IMR-90 (cell line): ENCODE measurements at regions not wholly inside any gene's neighbourhood (a gene's known extent, or its start where the extent isn't known, plus 50 kb on each side); places are given as distances from the start of the nearest gene placed in this dataset.

Source experiments
- ATAC-seq: fragments of 200-7000 bp; cut with Tn5 transposase; 2 replicates; pipeline ENCODE4 v1.9.1; 2020; ENCODE audit warnings: low read depth, mild to moderate bottlenecking, moderate library complexity
- BruUV-seq: library from RNA; stranded (reverse); fragments of 400-500 nt; replicated peaks from 2 replicates; lab custom pipeline; 2021; lab: Mats Ljungman, UMichigan
- CTCF ChIA-PET: fragments of 300-600 bp; formaldehyde crosslinking; extraction: SDS; loops from one replicate; lab custom pipeline; 2021; ENCODE audit warnings: antibody characterized with exemption; lab: Yijun Ruan, JAX
- POLR2A ChIA-PET: fragments of 300-600 bp; sonication (Branson Sonifier 250); formaldehyde crosslinking; loops from one replicate; lab custom pipeline; 2022; ENCODE audit warnings: antibody characterized with exemption; ENCODE audit not compliant: unreplicated experiment; lab: Charles Lee
- DNase-seq: peaks from one replicate; pipeline ENCODE4 v3.0.0; 2013
- H2AFZ ChIP-seq: replicated peaks from 2 replicates; pipeline ENCODE3; 2013; ENCODE audit warnings: low read length, mild to moderate bottlenecking; ENCODE audit not compliant: poor library complexity
- H2AK5ac ChIP-seq: 2 replicates; pipeline ENCODE4 v1.6.1; 2013; ENCODE audit warnings: low read depth, low read length, inconsistent platforms
- H2AK9ac ChIP-seq: replicated peaks from 2 replicates; pipeline ENCODE3; 2013; ENCODE audit warnings: mild to moderate bottlenecking, low read depth, low read length, moderate library complexity; ENCODE audit not compliant: poor library complexity
- H2BK120ac ChIP-seq: 2 replicates; pipeline ENCODE4 v1.6.1; 2013; ENCODE audit warnings: low read depth, low read length, inconsistent platforms
- H2BK15ac ChIP-seq: 3 replicates; pipeline ENCODE4 v1.6.1; 2013; ENCODE audit warnings: low read depth, low read length, inconsistent platforms
- H2BK20ac ChIP-seq: 2 replicates; pipeline ENCODE4 v1.6.1; 2013; ENCODE audit warnings: low read depth, mild to moderate bottlenecking, inconsistent platforms, low read length, moderate library complexity
- H2BK5ac ChIP-seq: 2 replicates; pipeline ENCODE4 v1.6.1; 2013; ENCODE audit warnings: mild to moderate bottlenecking, low read depth, low read length, inconsistent platforms; ENCODE audit not compliant: poor library complexity, severe bottlenecking
- H3K14ac ChIP-seq: replicated peaks from 2 replicates; pipeline ENCODE4 v1.6.1; 2013; ENCODE audit warnings: low read depth, low read length, inconsistent platforms
- H3K18ac ChIP-seq: 2 replicates; pipeline ENCODE4 v1.6.1; 2013; ENCODE audit warnings: low read depth, low read length, control low read depth
- H3K23ac ChIP-seq: 2 replicates; pipeline ENCODE4 v1.6.1; 2013; ENCODE audit warnings: low read depth, low read length, inconsistent platforms
- H3K27ac ChIP-seq: 2 replicates; pipeline ENCODE4 v1.5.1; 2013; ENCODE audit warnings: mild to moderate bottlenecking, control low read depth, low read length; ENCODE audit not compliant: insufficient read depth
- H3K27me3 ChIP-seq: 2 replicates; pipeline ENCODE4 v1.6.1; 2013; ENCODE audit warnings: low read length; ENCODE audit not compliant: control insufficient read depth, insufficient read depth
- H3K36me3 ChIP-seq: 2 replicates; pipeline ENCODE4 v1.6.1; 2013; ENCODE audit warnings: low read length, mixed read lengths; ENCODE audit not compliant: control insufficient read depth, insufficient read depth
- H3K4ac ChIP-seq: 2 replicates; pipeline ENCODE4 v1.6.1; 2013; ENCODE audit warnings: low read depth, low read length, inconsistent platforms
- H3K4me1 ChIP-seq: 2 replicates; pipeline ENCODE4 v1.6.1; 2013; ENCODE audit warnings: low read length, mixed read lengths; ENCODE audit not compliant: control insufficient read depth, insufficient read depth
- H3K4me2 ChIP-seq: 2 replicates; pipeline ENCODE4 v1.6.1; 2013; ENCODE audit warnings: low read depth, mild to moderate bottlenecking, control low read depth, low read length, moderate library complexity
- H3K4me3 ChIP-seq: 2 replicates; pipeline ENCODE4 v1.5.1; 2013; ENCODE audit warnings: low read depth, mild to moderate bottlenecking, control low read depth, low read length, moderate library complexity; ENCODE audit not compliant: insufficient read depth
- H3K56ac ChIP-seq: 2 replicates; pipeline ENCODE4 v1.6.1; 2013; ENCODE audit warnings: low read length, inconsistent platforms; ENCODE audit not compliant: insufficient read depth; ENCODE audit errors: extremely low read depth
- H3K79me1 ChIP-seq, 2 experiments: 2 replicates each; pipeline ENCODE4 v1.6.1; 2013; ENCODE audit warnings: low read length in 2 of 2, inconsistent platforms in 1 of 2, low read depth in 1 of 2
- H3K9ac ChIP-seq: 2 replicates; pipeline ENCODE4 v1.6.1; 2013; ENCODE audit warnings: low read depth, low read length, control low read depth
- H3K9me1 ChIP-seq: 2 replicates; pipeline ENCODE4 v1.6.1; 2013; ENCODE audit warnings: low read length, inconsistent platforms; ENCODE audit not compliant: insufficient read depth
- H3K9me3 ChIP-seq: 2 replicates; pipeline ENCODE4 v1.6.1; 2013; ENCODE audit warnings: low read length; ENCODE audit not compliant: control insufficient read depth, insufficient read depth
- H4K20me1 ChIP-seq: 2 replicates; pipeline ENCODE4 v1.6.1; 2013; ENCODE audit warnings: low read length, inconsistent platforms; ENCODE audit not compliant: insufficient read depth
- H4K5ac ChIP-seq: 2 replicates; pipeline ENCODE4 v1.6.1; 2013; ENCODE audit warnings: mild to moderate bottlenecking, low read depth, low read length, control low read depth
- H4K8ac ChIP-seq, 2 experiments: 2 replicates each; pipeline ENCODE4 v1.6.1; 2013; ENCODE audit warnings: low read depth in 2 of 2, low read length in 2 of 2, control low read depth in 1 of 2, inconsistent platforms in 1 of 2
- H4K91ac ChIP-seq: 2 replicates; pipeline ENCODE4 v1.6.1; 2013; ENCODE audit warnings: low read depth, low read length, inconsistent platforms; ENCODE audit not compliant: insufficient read depth
- BHLHE40 ChIP-seq: fragments of 150-350 bp; IDR thresholded peaks from 2 replicates; pipeline ENCODE4 v1.6.1; 2016; ENCODE audit warnings: mild to moderate bottlenecking, low read depth, low read length
- CEBPB ChIP-seq: IDR thresholded peaks from 2 replicates; pipeline ENCODE4 v1.6.1; 2012; ENCODE audit warnings: low read depth, low read length, improper control_type of control experiment
- CHD1 ChIP-seq: IDR thresholded peaks from 2 replicates; pipeline ENCODE4 v1.6.1; 2012; ENCODE audit warnings: low read depth, low read length, improper control_type of control experiment
- CTCF ChIP-seq: conservative IDR thresholded peaks from 2 replicates; pipeline ENCODE4 v1.5.1; 2012; ENCODE audit warnings: mild to moderate bottlenecking, low read depth, low read length, improper control_type of control experiment
- FOS ChIP-seq: fragments of 150-350 bp; IDR thresholded peaks from 2 replicates; pipeline ENCODE4 v1.6.1; 2016; ENCODE audit warnings: low read depth, low read length
- MAFK ChIP-seq: IDR thresholded peaks from 2 replicates; pipeline ENCODE4 v1.6.1; 2012; ENCODE audit warnings: low read depth, low read length, improper control_type of control experiment
- MAZ ChIP-seq: IDR thresholded peaks from 2 replicates; pipeline ENCODE4 v1.6.1; 2012; ENCODE audit warnings: low read depth, mild to moderate bottlenecking, low read length, improper control_type of control experiment, moderate library complexity, borderline replicate concordance
- MXI1 ChIP-seq: IDR thresholded peaks from 2 replicates; pipeline ENCODE4 v1.6.1; 2012; ENCODE audit warnings: low read depth, mild to moderate bottlenecking, low read length, moderate library complexity, borderline replicate concordance
- NFE2L2 ChIP-seq: fragments of 150-350 bp; IDR thresholded peaks from 2 replicates; pipeline ENCODE4 v1.6.1; 2016; ENCODE audit warnings: low read depth, mild to moderate bottlenecking, low read length
- POLR2A ChIP-seq: IDR thresholded peaks from 2 replicates; pipeline ENCODE4 v1.6.1; 2012; ENCODE audit warnings: mild to moderate bottlenecking, low read depth, low read length
- RAD21 ChIP-seq: IDR thresholded peaks from 2 replicates; pipeline ENCODE4 v1.6.1; 2012; ENCODE audit warnings: low read length, improper control_type of control experiment
- RCOR1 ChIP-seq: IDR thresholded peaks from 2 replicates; pipeline ENCODE4 v1.6.1; 2012; ENCODE audit warnings: mild to moderate bottlenecking, low read length, improper control_type of control experiment; ENCODE audit not compliant: insufficient replicate concordance
- RFX5 ChIP-seq: IDR thresholded peaks from 2 replicates; pipeline ENCODE4 v1.8.0; 2012; ENCODE audit warnings: low read depth, mild to moderate bottlenecking, low read length, moderate library complexity
- SMC3 ChIP-seq: fragments of 150-350 bp; IDR thresholded peaks from 2 replicates; pipeline ENCODE4 v1.6.1; 2016; ENCODE audit warnings: low read depth, mild to moderate bottlenecking, antibody characterized with exemption, low read length, moderate library complexity
- USF2 ChIP-seq: fragments of 150-350 bp; IDR thresholded peaks from 2 replicates; pipeline ENCODE4 v1.6.1; 2017; ENCODE audit warnings: mild to moderate bottlenecking, antibody characterized with exemption, low read length, low read depth
- WGBS, 2 experiments: methylation state at CpG; one replicate each; pipeline versions ENCODE4 v1.1.5 to v1.1.7; 2013; ENCODE audit warnings: missing lambda C conversion rate in 2 of 2; ENCODE audit not compliant: insufficient read length in 1 of 2; ENCODE audit errors: extremely low coverage in 2 of 2; 5-methylcytosine and 5-hydroxymethylcytosine counted together
- dilution Hi-C: fragments of 300-500 bp; cut with HindIII; formaldehyde crosslinking; loops from one replicate; pipeline ENCODE4 v1.14.3; 2018; ENCODE audit warnings: low sequenced_read_pairs; ENCODE audit not compliant: unreplicated experiment
- in situ Hi-C: fragments of 300-500 bp; cut with MboI; formaldehyde crosslinking; loops from 3 replicates; pipeline ENCODE4 v1.14.3; 2019; ENCODE audit warnings: low sequenced_read_pairs, inconsistent platforms, mixed read lengths
- intact Hi-C: fragments of 100-400 bp; cut with micrococcal nuclease; formaldehyde crosslinking; loops from 2 replicates; pipeline ENCODE4 v1.10.0; 2022
- TF ChIP-seq, protein P1 (sequence below): fragments of 150-350 bp; IDR thresholded peaks from 2 replicates; pipeline ENCODE4 v1.6.1; 2016; ENCODE audit warnings: low read depth, mild to moderate bottlenecking, low read length, moderate library complexity, borderline replicate concordance

- no peak overlapping the region for H2BK15ac ChIP-seq
- TF ChIP-seq BHLHE40: no peak
- TF ChIP-seq MXI1: no peak
- TF ChIP-seq, protein P1, sequence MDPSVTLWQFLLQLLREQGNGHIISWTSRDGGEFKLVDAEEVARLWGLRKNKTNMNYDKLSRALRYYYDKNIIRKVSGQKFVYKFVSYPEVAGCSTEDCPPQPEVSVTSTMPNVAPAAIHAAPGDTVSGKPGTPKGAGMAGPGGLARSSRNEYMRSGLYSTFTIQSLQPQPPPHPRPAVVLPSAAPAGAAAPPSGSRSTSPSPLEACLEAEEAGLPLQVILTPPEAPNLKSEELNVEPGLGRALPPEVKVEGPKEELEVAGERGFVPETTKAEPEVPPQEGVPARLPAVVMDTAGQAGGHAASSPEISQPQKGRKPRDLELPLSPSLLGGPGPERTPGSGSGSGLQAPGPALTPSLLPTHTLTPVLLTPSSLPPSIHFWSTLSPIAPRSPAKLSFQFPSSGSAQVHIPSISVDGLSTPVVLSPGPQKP: no peak
- TF ChIP-seq POLR2A: no peak
- no peak for TF ChIP-seq NFE2L2
- TF ChIP-seq RAD21: no peak
- no peak for TF ChIP-seq USF2
- no peak for TF ChIP-seq CHD1
- TF ChIP-seq FOS: no peak
- no peak for TF ChIP-seq SMC3
- TF ChIP-seq MAZ: no peak
- no peak for TF ChIP-seq RCOR1
- TF ChIP-seq RFX5: no peak
- TF ChIP-seq MAFK: no peak
- TF ChIP-seq CEBPB: no peak
- TF ChIP-seq CTCF: no peak
- no peak overlapping the region for H4K91ac ChIP-seq
- intact Hi-C loops (no loop called here), in situ Hi-C loops (no loop called here), dilution Hi-C loops (no loop called here)
- no peak overlapping the region for H4K8ac ChIP-seq
- H3K14ac ChIP-seq: no peak overlapping the region
- no CpG with 5 or more reads among the region's 2 CpGs for WGBS, 2 experiments
- BruUV-seq: no TSS peak
- no peak overlapping the region for H3K4me3 ChIP-seq
- no peaks in the 10 kb centered on the region for H3K79me1 ChIP-seq
- ChIA-PET CTCF (interaction anchor here (0.7 kb wide), 1 partner anchor 337 kb away, joined by 5 read pairs; no protein-coding TSS in a partner anchor), POLR2A (no interaction called here)
- H2AK9ac ChIP-seq: no peak overlapping the region
- H2BK20ac ChIP-seq: no peak overlapping the region
- H3K27ac ChIP-seq: no peak overlapping the region
- no peak overlapping the region for H3K56ac ChIP-seq
- no peaks in the 10 kb centered on the region for H3K27me3 ChIP-seq
- H2BK120ac ChIP-seq: no peak overlapping the region
- no peak overlapping the region for H3K18ac ChIP-seq
- H3K36me3 ChIP-seq: no peaks in the 10 kb centered on the region
- H2AK5ac ChIP-seq: no peak overlapping the region
- no peaks in the 10 kb centered on the region for H4K20me1 ChIP-seq
- no peak overlapping the region for H2BK5ac ChIP-seq
- no peaks in the 10 kb centered on the region for H3K9me1 ChIP-seq
- no peak overlapping the region for H3K4ac ChIP-seq
- no peak overlapping the region for H4K5ac ChIP-seq
- no peaks in the 10 kb centered on the region for H3K4me1 ChIP-seq
- H2AFZ ChIP-seq: no peak overlapping the region
- H3K9ac ChIP-seq: no peak overlapping the region
- H3K23ac ChIP-seq: no peak overlapping the region
- no peak for DNase-seq
- no peak for ATAC-seq
- no peak overlapping the region for H3K4me2 ChIP-seq
- 0 out of 2 replicates have a peak, but pooled peaks cover 2% of the 10 kb centered on the region for H3K9me3 ChIP-seq
These were observed 301.4 kb downstream of the TSN start for GRCh38 chr2:122056853-122057252.
